SK-N-SH treated with all-trans-retinoic acid at 6 μM for 48 hours (cell line): ENCODE measurements at regions not wholly inside any gene's neighbourhood (a gene's known extent, or its start where the extent isn't known, plus 50 kb on each side); places are given as distances from the start of the nearest gene placed in this dataset.

Experiments used
- BACH2 ChIP-seq: fragments of 250-450 bp; sonication (Bioruptor Pico); IDR thresholded peaks from 2 replicates; pipeline ENCODE4 v1.9.0; 2021; ENCODE audit warnings: mild to moderate bottlenecking, borderline replicate concordance
- PATZ1 ChIP-seq: fragments of 250-450 bp; sonication (Bioruptor Pico); IDR thresholded peaks from 2 replicates; pipeline ENCODE4 v1.8.0; 2020; ENCODE audit warnings: mild to moderate bottlenecking, moderate library complexity, borderline replicate concordance
- PPARA ChIP-seq: fragments of 250-450 bp; sonication (Bioruptor Pico); IDR thresholded peaks from 2 replicates; pipeline ENCODE4 v1.5.0; 2020; ENCODE audit warnings: mild to moderate bottlenecking, borderline replicate concordance
- ZFP3 ChIP-seq: fragments of 250-450 bp; sonication (Bioruptor Pico); IDR thresholded peaks from 2 replicates; pipeline ENCODE4 v1.5.0; 2020; ENCODE audit warnings: mild to moderate bottlenecking, moderate library complexity
- ZFP30 ChIP-seq: fragments of 450-650 bp; formaldehyde crosslinking; IDR thresholded peaks from 2 replicates; pipeline ENCODE4 v1.5.0; 2022; ENCODE audit warnings: mild to moderate bottlenecking, moderate library complexity
- ZNF8 ChIP-seq: fragments of 450-650 bp; formaldehyde crosslinking; IDR thresholded peaks from 2 replicates; pipeline ENCODE4 v1.5.0; 2020; ENCODE audit warnings: mild to moderate bottlenecking, moderate library complexity

GRCh38 chr12:116672010-116672409 is 65.9 kb downstream of the SPRING1 start:
- TF ChIP-seq BACH2 (CRISPR knock-in tag) (no peak), PATZ1 (CRISPR knock-in tag) (no peak), ZFP3 (CRISPR knock-in tag) (no peak), ZNF8 (CRISPR knock-in tag) (no peak), PPARA (CRISPR knock-in tag) (no peak), ZFP30 (CRISPR knock-in tag) (no peak)
